Astrocyte (in vitro differentiated cells and primary cell): ENCODE measurements at regions not wholly inside any gene's neighbourhood (a gene's known extent, or its start where the extent isn't known, plus 50 kb on each side); places are given as distances from the start of the nearest gene placed in this dataset.
A peak's percentile ranks its signal among the peaks of the same experiment; 100 is the strongest.

Experiments used
- DNase-seq: peaks from one replicate; pipeline ENCODE4 v3.0.0-alpha.2; 2010; ENCODE audit warnings: low read depth
- FAIRE-seq: peaks from 2 replicates; lab custom pipeline; 2011; peaks lifted over from hg19 to GRCh38; lab: Jason Lieb, UNC
- H2AFZ ChIP-seq: 2 replicates; pipeline ENCODE4 v1.6.0; 2012; ENCODE audit warnings: low read depth, low read length, inconsistent platforms
- H3K27ac ChIP-seq: 2 replicates; pipeline ENCODE4 v1.5.1; 2011; ENCODE audit warnings: low read depth, low read length, inconsistent platforms
- H3K27me3 ChIP-seq: 2 replicates; pipeline ENCODE4 v1.6.0; 2011; ENCODE audit warnings: low read length, inconsistent platforms; ENCODE audit not compliant: insufficient read depth
- H3K36me3 ChIP-seq: 2 replicates; pipeline ENCODE4 v1.5.1; 2011; ENCODE audit warnings: low read length, inconsistent platforms; ENCODE audit not compliant: insufficient read depth
- H3K4me1 ChIP-seq: 2 replicates; pipeline ENCODE4 v1.5.1; 2011; ENCODE audit warnings: low read length, inconsistent platforms; ENCODE audit not compliant: insufficient read depth
- H3K4me2 ChIP-seq: 2 replicates; pipeline ENCODE4 v1.6.0; 2012; ENCODE audit warnings: low read length, inconsistent platforms
- H3K4me3 ChIP-seq: 2 replicates; pipeline ENCODE4 v1.5.1; 2011; ENCODE audit warnings: low read depth, mild to moderate bottlenecking, low read length, inconsistent platforms; ENCODE audit not compliant: insufficient read depth
- H3K79me2 ChIP-seq: 2 replicates; pipeline ENCODE4 v1.6.0; 2012; ENCODE audit warnings: mild to moderate bottlenecking, low read length, inconsistent platforms; ENCODE audit not compliant: insufficient read depth
- H3K9ac ChIP-seq: 2 replicates; pipeline ENCODE4 v1.6.0; 2012; ENCODE audit warnings: mild to moderate bottlenecking, low read length, inconsistent platforms
- H3K9me3 ChIP-seq: 2 replicates; pipeline ENCODE4 v1.5.1; 2012; ENCODE audit warnings: low read depth, mild to moderate bottlenecking, low read length, inconsistent platforms; ENCODE audit not compliant: insufficient read depth
- H4K20me1 ChIP-seq: 2 replicates; pipeline ENCODE4 v1.6.0; 2012; ENCODE audit warnings: low read length, inconsistent platforms; ENCODE audit not compliant: insufficient read depth
- H3K27ac Mint-ChIP-seq: one replicate; pipeline ENCODE4 v1.8.0; 2021; ENCODE audit warnings: mild to moderate bottlenecking, mixed read lengths; ENCODE audit not compliant: unreplicated experiment
- H3K27me3 Mint-ChIP-seq: one replicate; pipeline ENCODE4 v1.8.0; 2021; ENCODE audit warnings: low read depth, mixed read lengths; ENCODE audit not compliant: unreplicated experiment
- H3K36me3 Mint-ChIP-seq: one replicate; pipeline ENCODE4 v1.8.0; 2021; ENCODE audit warnings: low read depth, mixed read lengths; ENCODE audit not compliant: unreplicated experiment
- H3K4me1 Mint-ChIP-seq: one replicate; pipeline ENCODE4 v1.8.0; 2021; ENCODE audit warnings: low read depth, mixed read lengths; ENCODE audit not compliant: unreplicated experiment
- H3K4me3 Mint-ChIP-seq: one replicate; pipeline ENCODE4 v1.8.0; 2021; ENCODE audit warnings: mild to moderate bottlenecking, moderate library complexity, mixed read lengths; ENCODE audit not compliant: unreplicated experiment
- H3K9me3 Mint-ChIP-seq: one replicate; pipeline ENCODE4 v1.8.0; 2021; ENCODE audit warnings: mild to moderate bottlenecking, mixed read lengths; ENCODE audit not compliant: unreplicated experiment
- CTCF ChIP-seq: IDR thresholded peaks from 2 replicates; pipeline ENCODE4 v1.5.1; 2011; ENCODE audit warnings: low read depth, mild to moderate bottlenecking, inconsistent platforms, low read length, moderate library complexity; ENCODE audit not compliant: insufficient read depth
- EZH2 ChIP-seq: IDR thresholded peaks from 2 replicates; pipeline ENCODE4 v1.6.1; 2012; ENCODE audit warnings: mild to moderate bottlenecking, low read length, inconsistent platforms; ENCODE audit not compliant: insufficient read depth

- Histone ChIP-seq H3K4me2 (no peak overlapping the region), H3K27ac (no peak overlapping the region), H2AFZ (no peak overlapping the region), H3K4me3 (no peak overlapping the region), H3K9me3 (no peaks in the 10 kb centered on the region), H3K9ac (no peak overlapping the region), H4K20me1 (no peaks in the 10 kb centered on the region), H3K79me2 (no peaks in the 10 kb centered on the region), H3K27me3 (no peaks in the 10 kb centered on the region), H3K36me3 (no peaks in the 10 kb centered on the region), H3K4me1 (no peaks in the 10 kb centered on the region)
- peaks cover 5% of the 10 kb centered on the region for H3K4me1 Mint-ChIP-seq
- H3K4me3 Mint-ChIP-seq: no peak overlapping the region
- no peaks in the 10 kb centered on the region for H3K27me3 Mint-ChIP-seq
- H3K27ac Mint-ChIP-seq: no peak overlapping the region
- TF ChIP-seq EZH2: no peak
- TF ChIP-seq CTCF: no peak
- DNase-seq (no peak), FAIRE-seq (no peak)
- peaks cover 3% of the 10 kb centered on the region for H3K9me3 Mint-ChIP-seq
- H3K36me3 Mint-ChIP-seq: no peaks in the 10 kb centered on the region
Observed at GRCh38 chrX:65148232-65148631, 172.0 kb upstream of the ZC4H2 start.

DNA sequence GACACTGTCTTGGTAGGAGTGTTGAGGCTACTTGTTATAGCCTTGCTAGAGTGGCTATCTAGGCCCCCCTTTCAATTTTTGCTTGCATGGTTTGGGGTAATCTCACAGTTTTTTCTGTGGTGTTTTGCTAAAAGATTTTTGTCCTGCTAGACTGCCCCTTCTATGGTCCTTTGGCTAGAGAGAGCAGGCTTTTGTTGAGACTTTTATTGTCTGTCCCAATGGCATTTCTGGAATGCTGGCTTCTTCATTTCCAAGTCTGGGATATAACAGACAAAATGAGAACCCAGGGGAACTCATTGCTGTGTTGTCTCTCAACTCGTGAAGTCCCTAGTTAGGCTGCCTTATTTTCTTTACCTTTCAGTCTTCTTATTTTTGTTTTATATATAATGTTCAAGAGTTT is 160.2 kb upstream of the ZC4H2 start:
- no peak for DNase-seq
- Histone ChIP-seq H3K4me2 (no peak overlapping the region), H3K4me1 (no peaks in the 10 kb centered on the region), H3K79me2 (no peaks in the 10 kb centered on the region), H3K9me3 (no peaks in the 10 kb centered on the region), H3K4me3 (no peak overlapping the region), H3K36me3 (no peaks in the 10 kb centered on the region), H3K27ac (no peak overlapping the region), H3K27me3 (no peaks in the 10 kb centered on the region), H3K9ac (no peak overlapping the region), H4K20me1 (no peaks in the 10 kb centered on the region), H2AFZ (no peak overlapping the region)
- no peaks in the 10 kb centered on the region for H3K9me3 Mint-ChIP-seq
- peaks cover 1% of the 10 kb centered on the region for H3K27me3 Mint-ChIP-seq
- no peak overlapping the region for H3K4me3 Mint-ChIP-seq
- no peak for FAIRE-seq
- peaks cover 14% of the 10 kb centered on the region for H3K4me1 Mint-ChIP-seq
- no peaks in the 10 kb centered on the region for H3K36me3 Mint-ChIP-seq
- TF ChIP-seq EZH2 (no peak), CTCF (no peak)
- H3K27ac Mint-ChIP-seq: peak overlapping the region; percentile 83

DNA sequence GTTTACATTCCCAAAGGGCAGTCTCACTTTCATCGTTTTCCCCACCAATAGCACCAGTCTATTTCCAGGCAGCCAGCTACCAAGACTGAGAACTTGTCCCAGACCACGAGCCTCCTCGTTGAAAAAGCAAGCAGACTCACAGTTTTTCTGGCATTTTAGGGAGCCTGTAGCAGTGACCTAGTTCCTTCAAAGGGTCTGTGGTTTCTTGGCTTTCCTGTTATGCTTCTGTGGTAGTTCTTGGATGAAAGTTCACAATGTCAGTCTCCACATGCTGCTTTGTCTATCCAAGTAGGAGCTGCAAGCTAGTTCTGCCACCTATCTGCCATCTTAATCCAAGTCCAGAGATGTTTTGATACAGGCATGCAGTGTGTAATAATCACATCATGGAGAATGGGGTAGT is 151.6 kb upstream of the ZC4H2 start:
- no peaks in the 10 kb centered on the region for H3K36me3 Mint-ChIP-seq

More for the DNA sequence above, 151.6 kb upstream of the ZC4H2 start:
- Mint-ChIP-seq H3K27ac (no peak overlapping the region), H3K4me3 (no peak overlapping the region), H3K9me3 (peaks cover 10% of the 10 kb centered on the region), H3K27me3 (peaks cover 3% of the 10 kb centered on the region), H3K4me1 (peaks cover 8% of the 10 kb centered on the region)
- TF ChIP-seq EZH2: no peak
- no peak overlapping the region for H3K4me3 ChIP-seq
- H3K4me1 ChIP-seq: no peaks in the 10 kb centered on the region
- FAIRE-seq: no peak
- H3K79me2 ChIP-seq: no peaks in the 10 kb centered on the region
- no peak for DNase-seq
- no peak overlapping the region for H3K4me2 ChIP-seq
- no peaks in the 10 kb centered on the region for H3K9me3 ChIP-seq
- no peaks in the 10 kb centered on the region for H3K36me3 ChIP-seq
- H3K27me3 ChIP-seq: no peaks in the 10 kb centered on the region
- no peaks in the 10 kb centered on the region for H4K20me1 ChIP-seq
- H3K27ac ChIP-seq: no peak overlapping the region
- no peak overlapping the region for H3K9ac ChIP-seq
- no peak overlapping the region for H2AFZ ChIP-seq
